ENCODE measurements at regions not wholly inside any gene's neighbourhood (a gene's known extent, or its start where the extent isn't known, plus 50 kb on each side); places are given as distances from the start of the nearest gene placed in this dataset.

GRCh38 chr2:116088236-116088635, 1645.8 kb downstream of the DPP10 start (continued):
- TF ChIP-seq HSF1 (IDR thresholded peaks at IDR 0.05; ENCODE audit: low read depth, low read length): no peak

DNA sequence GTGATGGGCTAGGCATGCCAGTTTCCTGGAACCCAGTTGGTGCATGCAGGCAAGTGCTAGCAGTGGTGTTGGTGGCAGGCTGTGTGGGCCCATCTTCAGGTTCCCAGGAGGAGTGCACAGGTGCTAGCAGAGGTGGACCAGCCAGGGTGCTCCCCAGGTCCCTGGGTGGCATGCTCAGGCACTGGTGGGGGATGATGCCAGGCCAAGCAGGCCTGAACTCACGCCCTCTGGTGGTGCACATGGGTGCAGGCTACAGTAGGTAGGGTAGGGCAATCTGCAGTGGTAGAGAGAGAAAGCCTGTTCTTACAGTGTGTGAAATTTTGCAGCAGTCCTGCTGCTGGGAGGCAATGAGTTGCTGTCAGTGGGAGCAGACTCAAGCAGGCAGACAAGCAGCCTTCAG, 1651.8 kb downstream of the DPP10 start:
- Histone ChIP-seq H3K36me3 (ENCODE audit: control insufficient read depth in 2 of 2, insufficient read depth in 2 of 2, low read length in 1 of 2) (no peaks in the 10 kb centered on the region), H3K27me3 (replicated peaks in 1 of 2; ENCODE audit: control insufficient read depth in 2 of 2, insufficient read depth in 2 of 2, low read length in 1 of 2) (no peaks in the 10 kb centered on the region), H3K4me2 (ENCODE audit: control insufficient read depth, insufficient read depth) (no peak overlapping the region), H4K20me1 (ENCODE audit: control insufficient read depth, insufficient read depth) (no peaks in the 10 kb centered on the region), H3K9me3 (replicated peaks; ENCODE audit: control insufficient read depth, insufficient read depth, low read length) (no peaks in the 10 kb centered on the region), H3K27ac (ENCODE audit: control insufficient read depth, insufficient read depth) (no peak overlapping the region), H3K4me3 (no peak overlapping the region), H3K4me1 (ENCODE audit: control insufficient read depth, insufficient read depth, low read length) (no peaks in the 10 kb centered on the region), H3K79me2 (ENCODE audit: control insufficient read depth, insufficient read depth, low read length) (no peaks in the 10 kb centered on the region), H2AFZ (ENCODE audit: control insufficient read depth, low read depth, low read length) (no peak overlapping the region), H3K9ac (ENCODE audit: control insufficient read depth, insufficient read depth, low read length) (no peak overlapping the region)
- DNase-seq (ENCODE audit: low read depth, low spot score) (no peak), FAIRE-seq (no peak), ATAC-seq (no peak)
- POLR2A ChIA-PET: no interaction called here
- SMC1A ChIA-PET (ENCODE audit: uncharacterized antibody, unreplicated experiment): no interaction called here
- CTCF ChIA-PET: no interaction called here
- RAD21 ChIA-PET (ENCODE audit: unreplicated experiment): no interaction called here
- 7% methylated on average over 1 of the region's 1 CpG for WGBS (ENCODE audit: insufficient coverage, insufficient replicate concordance, low lambda C conversion rate, missing lambda C conversion rate)
- in situ Hi-C loops (cut with MboI) (no loop called here), intact Hi-C loops (cut with micrococcal nuclease; ENCODE audit: unreplicated experiment) (no loop called here)
- BruUV-seq (replicated peaks): no TSS peak
- no peak for TF ChIP-seq KLF5 (IDR thresholded peaks at IDR 0.05; ENCODE audit: partially characterized antibody)
- no peak for TF ChIP-seq TCF3 (IDR thresholded peaks at IDR 0.05; ENCODE audit: borderline replicate concordance, insufficient read depth, low read depth, low read length)
- no peak for TF ChIP-seq GATAD2B (conservative IDR thresholded peaks at IDR 0.05; ENCODE audit: low read depth)
- no peak for TF ChIP-seq ZBTB4 (CRISPR knock-in tag; IDR thresholded peaks at IDR 0.05)
- no peak for TF ChIP-seq POLR2AphosphoS2 (IDR thresholded peaks at IDR 0.05; ENCODE audit: low read depth, low read length)
- TF ChIP-seq CREM (IDR thresholded peaks at IDR 0.05; ENCODE audit: low read depth): no peak
- TF ChIP-seq NRF1 (conservative IDR thresholded peaks at IDR 0.05; ENCODE audit: low read depth, low read length): no peak
- no peak for TF ChIP-seq TBL1XR1 (IDR thresholded peaks at IDR 0.05; ENCODE audit: low read depth, low read length)
- TF ChIP-seq NFYA (IDR thresholded peaks at IDR 0.05; ENCODE audit: borderline replicate concordance, low read depth, low read length): no peak
- no peak for TF ChIP-seq IKZF1 (conservative IDR thresholded peaks at IDR 0.05)
- no peak for TF ChIP-seq POU2F2 (IDR thresholded peaks at IDR 0.05; ENCODE audit: borderline replicate concordance, low read depth, low read length)
- TF ChIP-seq CBX5 (IDR thresholded peaks at IDR 0.05; ENCODE audit: low read depth): no peak
- TF ChIP-seq, protein P1, sequence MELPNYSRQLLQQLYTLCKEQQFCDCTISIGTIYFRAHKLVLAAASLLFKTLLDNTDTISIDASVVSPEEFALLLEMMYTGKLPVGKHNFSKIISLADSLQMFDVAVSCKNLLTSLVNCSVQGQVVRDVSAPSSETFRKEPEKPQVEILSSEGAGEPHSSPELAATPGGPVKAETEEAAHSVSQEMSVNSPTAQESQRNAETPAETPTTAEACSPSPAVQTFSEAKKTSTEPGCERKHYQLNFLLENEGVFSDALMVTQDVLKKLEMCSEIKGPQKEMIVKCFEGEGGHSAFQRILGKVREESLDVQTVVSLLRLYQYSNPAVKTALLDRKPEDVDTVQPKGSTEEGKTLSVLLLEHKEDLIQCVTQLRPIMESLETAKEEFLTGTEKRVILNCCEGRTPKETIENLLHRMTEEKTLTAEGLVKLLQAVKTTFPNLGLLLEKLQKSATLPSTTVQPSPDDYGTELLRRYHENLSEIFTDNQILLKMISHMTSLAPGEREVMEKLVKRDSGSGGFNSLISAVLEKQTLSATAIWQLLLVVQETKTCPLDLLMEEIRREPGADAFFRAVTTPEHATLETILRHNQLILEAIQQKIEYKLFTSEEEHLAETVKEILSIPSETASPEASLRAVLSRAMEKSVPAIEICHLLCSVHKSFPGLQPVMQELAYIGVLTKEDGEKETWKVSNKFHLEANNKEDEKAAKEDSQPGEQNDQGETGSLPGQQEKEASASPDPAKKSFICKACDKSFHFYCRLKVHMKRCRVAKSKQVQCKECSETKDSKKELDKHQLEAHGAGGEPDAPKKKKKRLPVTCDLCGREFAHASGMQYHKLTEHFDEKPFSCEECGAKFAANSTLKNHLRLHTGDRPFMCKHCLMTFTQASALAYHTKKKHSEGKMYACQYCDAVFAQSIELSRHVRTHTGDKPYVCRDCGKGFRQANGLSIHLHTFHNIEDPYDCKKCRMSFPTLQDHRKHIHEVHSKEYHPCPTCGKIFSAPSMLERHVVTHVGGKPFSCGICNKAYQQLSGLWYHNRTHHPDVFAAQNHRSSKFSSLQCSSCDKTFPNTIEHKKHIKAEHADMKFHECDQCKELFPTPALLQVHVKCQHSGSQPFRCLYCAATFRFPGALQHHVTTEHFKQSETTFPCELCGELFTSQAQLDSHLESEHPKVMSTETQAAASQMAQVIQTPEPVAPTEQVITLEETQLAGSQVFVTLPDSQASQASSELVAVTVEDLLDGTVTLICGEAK (IDR thresholded peaks at IDR 0.05; ENCODE audit: borderline replicate concordance): no peak
- TF ChIP-seq NFXL1 (IDR thresholded peaks at IDR 0.05; ENCODE audit: borderline replicate concordance): no peak
- no peak for TF ChIP-seq MEF2A (IDR thresholded peaks at IDR 0.05; ENCODE audit: insufficient read depth, low read depth, low read length)

All from GM12878 (cell line).